Fibroblast of villous mesenchyme (primary cell): ENCODE measurements at regions not wholly inside any gene's neighbourhood (a gene's known extent, or its start where the extent isn't known, plus 50 kb on each side); places are given as distances from the start of the nearest gene placed in this dataset.

Experiments
- DNase-seq: peaks from one replicate; pipeline ENCODE4 v3.0.0-alpha.2; 2010; ENCODE audit warnings: low read depth
- H3K4me3 ChIP-seq: 2 replicates; pipeline ENCODE4 v1.5.1; 2011; ENCODE audit warnings: low read depth, mild to moderate bottlenecking, low read length
- TF ChIP-seq, protein P1 (sequence below): IDR thresholded peaks from 2 replicates; pipeline ENCODE4 v1.5.1; 2012; ENCODE audit warnings: low read depth, mild to moderate bottlenecking, low read length; ENCODE audit not compliant: insufficient read depth

DNA sequence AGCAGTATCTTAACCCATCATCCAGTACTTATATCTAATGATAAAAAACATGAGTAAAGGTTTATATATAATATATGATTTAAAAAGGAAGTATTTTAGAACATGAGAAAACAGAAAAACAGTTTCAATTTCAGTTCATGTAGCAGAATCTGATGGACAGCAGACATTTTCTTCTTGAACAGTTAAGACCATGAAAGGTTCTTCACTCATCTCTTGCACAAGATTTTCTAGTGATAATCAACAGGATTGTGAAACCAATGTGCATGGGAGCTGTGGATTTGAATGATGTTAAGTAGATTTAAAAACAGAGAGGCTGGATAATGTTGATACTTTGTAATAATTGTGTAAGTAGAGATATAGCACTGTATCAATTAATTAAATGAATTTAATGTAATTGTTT lies 1297.6 kb downstream of the BRINP3 start:
- H3K4me3 ChIP-seq, result no peak overlapping the region
- DNase-seq, result no peak
- TF ChIP-seq, protein P1, sequence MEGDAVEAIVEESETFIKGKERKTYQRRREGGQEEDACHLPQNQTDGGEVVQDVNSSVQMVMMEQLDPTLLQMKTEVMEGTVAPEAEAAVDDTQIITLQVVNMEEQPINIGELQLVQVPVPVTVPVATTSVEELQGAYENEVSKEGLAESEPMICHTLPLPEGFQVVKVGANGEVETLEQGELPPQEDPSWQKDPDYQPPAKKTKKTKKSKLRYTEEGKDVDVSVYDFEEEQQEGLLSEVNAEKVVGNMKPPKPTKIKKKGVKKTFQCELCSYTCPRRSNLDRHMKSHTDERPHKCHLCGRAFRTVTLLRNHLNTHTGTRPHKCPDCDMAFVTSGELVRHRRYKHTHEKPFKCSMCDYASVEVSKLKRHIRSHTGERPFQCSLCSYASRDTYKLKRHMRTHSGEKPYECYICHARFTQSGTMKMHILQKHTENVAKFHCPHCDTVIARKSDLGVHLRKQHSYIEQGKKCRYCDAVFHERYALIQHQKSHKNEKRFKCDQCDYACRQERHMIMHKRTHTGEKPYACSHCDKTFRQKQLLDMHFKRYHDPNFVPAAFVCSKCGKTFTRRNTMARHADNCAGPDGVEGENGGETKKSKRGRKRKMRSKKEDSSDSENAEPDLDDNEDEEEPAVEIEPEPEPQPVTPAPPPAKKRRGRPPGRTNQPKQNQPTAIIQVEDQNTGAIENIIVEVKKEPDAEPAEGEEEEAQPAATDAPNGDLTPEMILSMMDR, result no peak

DNA sequence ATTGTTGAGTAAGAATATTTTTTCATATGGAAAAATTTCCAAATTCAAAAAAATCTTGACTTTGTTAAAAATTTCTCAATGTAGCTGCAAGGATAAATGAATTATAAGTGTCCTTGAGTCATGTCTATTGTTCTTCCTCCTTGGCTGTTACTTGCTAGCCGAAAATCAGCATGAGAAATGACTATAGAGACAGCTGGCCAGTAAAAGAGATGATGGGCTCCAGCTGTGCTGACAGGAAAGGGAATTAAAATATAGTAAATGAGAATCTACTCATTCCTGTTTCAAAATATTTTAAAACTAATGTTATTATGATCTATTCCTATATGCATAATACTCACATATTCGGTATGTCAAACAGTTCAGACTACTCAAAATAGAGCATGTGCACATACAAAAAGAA lies 1292.6 kb downstream of the BRINP3 start:
- no peak for DNase-seq
- TF ChIP-seq, protein P1, result no peak
- no peak overlapping the region for H3K4me3 ChIP-seq

DNA sequence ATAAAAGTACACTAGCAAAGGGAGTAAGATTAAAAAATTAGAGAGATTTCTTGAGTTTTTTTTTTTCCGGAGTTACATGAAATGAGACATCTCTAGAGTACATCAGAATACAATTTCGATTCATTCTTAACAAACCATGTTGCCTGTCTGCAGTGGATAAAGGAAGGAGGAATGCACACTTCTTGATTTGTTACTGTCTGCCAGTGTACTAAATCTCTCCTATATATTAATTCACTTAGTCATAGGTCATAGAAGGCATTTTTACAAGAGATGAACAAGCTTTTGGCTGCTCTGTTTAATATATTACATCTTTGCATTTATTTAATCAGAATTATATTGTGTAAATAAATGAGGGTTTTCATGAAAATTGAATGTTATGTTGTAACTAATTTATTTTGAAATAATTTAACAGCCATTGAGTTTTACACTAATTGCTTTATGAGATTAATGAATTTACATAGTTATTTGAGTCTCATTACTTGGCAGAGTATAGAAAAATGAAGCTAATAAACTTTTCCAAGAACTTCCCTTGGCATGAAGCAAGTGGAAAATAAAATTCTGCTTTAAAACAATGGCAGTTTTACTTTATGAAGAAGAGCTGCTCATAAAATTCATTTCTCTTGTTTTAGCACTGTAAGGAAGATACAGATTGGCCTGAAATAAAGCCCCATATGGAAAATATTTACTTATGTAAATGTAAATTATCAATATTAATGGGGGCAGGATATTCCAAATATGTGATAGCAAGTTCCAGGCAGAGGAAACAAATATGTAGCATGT lies 1284.7 kb downstream of the BRINP3 start:
- no peak overlapping the region for H3K4me3 ChIP-seq
- no peak for DNase-seq
- TF ChIP-seq, protein P1, result no peak

DNA sequence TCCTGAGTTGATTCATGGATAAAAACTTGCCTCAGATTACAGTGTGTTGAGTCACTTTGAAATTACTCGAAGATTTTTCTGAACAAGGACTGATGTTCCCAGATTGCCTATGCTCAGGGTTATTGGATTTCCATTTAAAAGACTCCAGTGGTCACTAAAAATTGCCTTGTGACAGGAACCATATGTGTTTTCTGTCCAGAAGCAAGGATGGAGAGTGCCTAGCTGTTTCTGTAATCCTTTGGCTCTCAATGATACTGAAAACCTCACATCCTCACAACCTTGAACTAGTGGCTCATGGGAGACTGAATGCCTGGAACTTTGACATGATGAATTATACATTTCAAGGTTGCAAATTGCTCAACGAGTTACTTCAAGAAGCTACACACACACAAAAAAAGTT lies 1271.8 kb downstream of the BRINP3 start:
- no peak for DNase-seq
- TF ChIP-seq, protein P1, result no peak

DNA sequence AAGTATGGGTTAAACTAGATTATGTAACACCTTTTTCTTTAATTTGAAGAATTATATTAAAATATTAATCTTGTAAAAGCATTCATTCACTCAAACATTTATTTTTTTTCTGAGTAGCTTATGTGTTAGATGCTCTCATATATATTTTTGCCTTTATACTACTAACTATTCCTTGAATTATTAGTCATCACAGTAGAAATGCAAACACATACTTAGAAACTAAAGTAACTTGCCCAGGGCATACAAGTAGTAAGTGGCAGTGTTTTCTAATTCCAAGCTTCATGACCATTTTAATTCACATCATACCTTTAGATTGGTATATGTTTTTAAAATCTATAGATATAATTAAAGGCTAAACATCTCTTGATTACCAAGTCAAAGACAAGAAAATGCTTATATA lies 1271.0 kb downstream of the BRINP3 start:
- TF ChIP-seq, protein P1, result no peak
- H3K4me3 ChIP-seq, result no peak overlapping the region
- DNase-seq, result no peak

More for the DNA sequence above, 1271.8 kb downstream of the BRINP3 start:
- H3K4me3 ChIP-seq, result no peak overlapping the region

DNA sequence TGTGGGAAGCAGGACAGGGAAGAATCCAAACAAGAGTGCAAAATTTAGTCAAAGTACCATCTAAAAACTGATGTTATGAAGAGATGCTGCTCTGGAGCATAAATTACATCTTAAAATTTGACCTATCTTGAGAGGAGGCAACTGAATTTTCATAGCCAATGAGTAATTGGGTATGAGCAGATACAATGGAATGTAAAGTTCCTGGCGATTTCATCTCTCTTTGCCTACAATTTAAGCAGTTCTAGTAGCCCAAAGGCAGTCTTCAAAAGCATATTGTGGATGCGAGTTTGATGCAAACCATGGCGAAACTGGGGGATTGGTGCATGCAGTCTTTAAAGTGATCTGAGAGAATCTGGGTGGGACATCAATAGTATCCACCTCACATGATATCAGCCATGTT lies 1265.9 kb downstream of the BRINP3 start:
- DNase-seq, result no peak
- TF ChIP-seq, protein P1, result no peak
- H3K4me3 ChIP-seq, result no peak overlapping the region

DNA sequence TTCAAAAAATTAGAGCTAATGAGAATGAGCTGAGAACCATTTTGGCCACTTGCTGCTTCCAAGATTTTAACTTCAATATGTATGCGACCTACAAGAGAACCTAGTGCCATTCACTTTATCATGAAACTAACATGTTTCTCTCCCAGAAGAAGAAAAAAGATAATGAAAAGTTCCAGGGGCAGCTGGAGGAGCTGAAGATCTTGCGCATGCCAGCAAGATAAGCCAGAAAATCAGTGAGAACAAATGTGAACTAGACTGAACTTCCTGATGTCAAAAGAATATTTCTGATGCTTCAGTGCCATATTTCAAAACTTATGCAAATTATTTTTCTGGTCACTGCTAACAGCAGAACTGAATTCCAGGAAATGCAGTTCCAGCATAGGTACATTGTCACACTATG lies 1265.1 kb downstream of the BRINP3 start:
- no peak overlapping the region for H3K4me3 ChIP-seq
- DNase-seq, result no peak
- TF ChIP-seq, protein P1, result no peak
